ENCODE measurements at regions not wholly inside any gene's neighbourhood (a gene's known extent, or its start where the extent isn't known, plus 50 kb on each side); places are given as distances from the start of the nearest gene placed in this dataset.

- TF ChIP-seq EP300 (conservative IDR thresholded peaks at IDR 0.05; ENCODE audit: poor library complexity, severe bottlenecking) (no peak), EZH2 (IDR thresholded peaks at IDR 0.05; ENCODE audit: borderline replicate concordance, insufficient read depth, low read length, poor library complexity, severe bottlenecking) (no peak), POLR2AphosphoS5 (IDR thresholded peaks at IDR 0.05) (no peak), MXI1 (conservative IDR thresholded peaks at IDR 0.05; ENCODE audit: poor library complexity, severe bottlenecking) (no peak)
- TF ChIP-seq, protein P1, sequence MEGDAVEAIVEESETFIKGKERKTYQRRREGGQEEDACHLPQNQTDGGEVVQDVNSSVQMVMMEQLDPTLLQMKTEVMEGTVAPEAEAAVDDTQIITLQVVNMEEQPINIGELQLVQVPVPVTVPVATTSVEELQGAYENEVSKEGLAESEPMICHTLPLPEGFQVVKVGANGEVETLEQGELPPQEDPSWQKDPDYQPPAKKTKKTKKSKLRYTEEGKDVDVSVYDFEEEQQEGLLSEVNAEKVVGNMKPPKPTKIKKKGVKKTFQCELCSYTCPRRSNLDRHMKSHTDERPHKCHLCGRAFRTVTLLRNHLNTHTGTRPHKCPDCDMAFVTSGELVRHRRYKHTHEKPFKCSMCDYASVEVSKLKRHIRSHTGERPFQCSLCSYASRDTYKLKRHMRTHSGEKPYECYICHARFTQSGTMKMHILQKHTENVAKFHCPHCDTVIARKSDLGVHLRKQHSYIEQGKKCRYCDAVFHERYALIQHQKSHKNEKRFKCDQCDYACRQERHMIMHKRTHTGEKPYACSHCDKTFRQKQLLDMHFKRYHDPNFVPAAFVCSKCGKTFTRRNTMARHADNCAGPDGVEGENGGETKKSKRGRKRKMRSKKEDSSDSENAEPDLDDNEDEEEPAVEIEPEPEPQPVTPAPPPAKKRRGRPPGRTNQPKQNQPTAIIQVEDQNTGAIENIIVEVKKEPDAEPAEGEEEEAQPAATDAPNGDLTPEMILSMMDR (IDR thresholded peaks at IDR 0.05; ENCODE audit: poor library complexity, severe bottlenecking): no peak
Observed at GRCh38 chr2:182593394-182593975, 122.6 kb upstream of the DNAJC10 start.

Data from neural cell (in vitro differentiated cells).